ENCODE measurements at regions not wholly inside any gene's neighbourhood (a gene's known extent, or its start where the extent isn't known, plus 50 kb on each side); places are given as distances from the start of the nearest gene placed in this dataset.

- Histone ChIP-seq H3K4me3 (no peak overlapping the region), H3K27me3 (ENCODE audit: insufficient read depth) (no peaks in the 10 kb centered on the region), H3K79me2 (replicated peaks; ENCODE audit: insufficient read depth) (no peaks in the 10 kb centered on the region), H3F3A (replicated peaks; ENCODE audit: low read depth) (no peaks in the 10 kb centered on the region), H3K27ac (ENCODE audit: low read depth) (no peak overlapping the region), H2AFZ (no peak overlapping the region), H3K4me1 (ENCODE audit: insufficient read depth) (peaks cover 16% of the 10 kb centered on the region), H3K9me2 (ENCODE audit: insufficient read depth) (peaks cover 17% of the 10 kb centered on the region), H3K36me3 (ENCODE audit: insufficient read depth) (no peaks in the 10 kb centered on the region), H3K4me2 (no peak overlapping the region), H4K20me1 (replicated peaks; ENCODE audit: insufficient read depth) (no peaks in the 10 kb centered on the region)
- DNase-seq (ENCODE audit: low spot score) = no peak
- no peak for ATAC-seq
- no peak for TF ChIP-seq REST (IDR thresholded peaks at IDR 0.05; ENCODE audit: unreplicated experiment)
- TF ChIP-seq ZNF114 (CRISPR knock-in tag; IDR thresholded peaks at IDR 0.05) = no peak
- TF ChIP-seq STAT1 (IDR thresholded peaks at IDR 0.05; ENCODE audit: unreplicated experiment) = no peak
- no peak for TF ChIP-seq POLR2AphosphoS5 (IDR thresholded peaks at IDR 0.05; ENCODE audit: low read depth)
- TF ChIP-seq NANOG (IDR thresholded peaks at IDR 0.05; ENCODE audit: borderline replicate concordance) = no peak
- no peak for TF ChIP-seq CTCF (conservative IDR thresholded peaks at IDR 0.05; ENCODE audit: low read depth in 2 of 2)
- TF ChIP-seq ZNF462 (CRISPR knock-in tag; IDR thresholded peaks at IDR 0.05) = no peak
- no peak for TF ChIP-seq JUNB (IDR thresholded peaks at IDR 0.05; ENCODE audit: unreplicated experiment)
- TF ChIP-seq ETS1 (IDR thresholded peaks at IDR 0.05) = no peak
- TF ChIP-seq ZNF331 (CRISPR knock-in tag; IDR thresholded peaks at IDR 0.05; ENCODE audit: low read depth) = no peak
- TF ChIP-seq EZH2 (IDR thresholded peaks at IDR 0.05; ENCODE audit: low read depth, unreplicated experiment) = no peak
- no peak for TF ChIP-seq EZH2phosphoT487 (IDR thresholded peaks at IDR 0.05; ENCODE audit: unreplicated experiment)
- no peak for TF ChIP-seq CREB1 (CRISPR knock-in tag; IDR thresholded peaks at IDR 0.05; ENCODE audit: low read depth)
- Mint-ChIP-seq H3K27me3 (ENCODE audit: insufficient read depth, low read depth, poor library complexity) (peaks cover 5% of the 10 kb centered on the region), H3K27ac (no peak overlapping the region), H3K4me1 (peaks cover 23% of the 10 kb centered on the region), H3K36me3 (ENCODE audit: low read depth) (no peaks in the 10 kb centered on the region), H3K4me3 (no peak overlapping the region), H3K9me3 (no peaks in the 10 kb centered on the region; the same call in 2 of the 3 replicates)
Observed at GRCh38 chr6:144957236-144957937, 672.3 kb downstream of the UTRN start.

Data from GM23338 (cell line).